Fibroblast of peridontal ligament (primary cell): ENCODE measurements at regions not wholly inside any gene's neighbourhood (a gene's known extent, or its start where the extent isn't known, plus 50 kb on each side); places are given as distances from the start of the nearest gene placed in this dataset.
A peak's percentile ranks its signal among the peaks of the same experiment; 100 is the strongest.
"Not testable (repeated sequence)": the region's sequence is repeated elsewhere in the genome, so short reads cannot be mapped to it uniquely, and the experiment has no call there.

ENCODE experiments used
- DNase-seq: peaks from one replicate; pipeline ENCODE4 v3.0.0-alpha.2; 2010; ENCODE audit errors: extremely low read depth

- no peak for DNase-seq
Measured at GRCh38 chr4:173475751-173476150, 54.3 kb downstream of the HAND2 start.

- DNase-seq: no peak
Measured at GRCh38 chr4:173469622-173470021, 60.4 kb downstream of the HAND2 start.

- no peak for DNase-seq
Measured at GRCh38 chr4:173468314-173468713, 61.7 kb downstream of the HAND2 start.

- no peak for DNase-seq
Measured at GRCh38 chr4:173466101-173466500, 63.9 kb downstream of the HAND2 start.

GRCh38 chr4:173464481-173464880 lies 65.5 kb downstream of the HAND2 start:
- no peak for DNase-seq

GRCh38 chr4:173463816-173464215 lies 64.9 kb upstream of the SCRG1 start:
- peak; percentile 32 for DNase-seq

- no peak for DNase-seq
Measured at GRCh38 chr4:173461170-173461569, 62.3 kb upstream of the SCRG1 start.

GRCh38 chr4:173459857-173460256 lies 60.9 kb upstream of the SCRG1 start:
- no peak for DNase-seq

GRCh38 chr4:173457893-173458292 lies 59.0 kb upstream of the SCRG1 start:
- no peak for DNase-seq

GRCh38 chr4:173451435-173451834 lies 52.5 kb upstream of the SCRG1 start:
- not testable (repeated sequence) for DNase-seq

GRCh38 chr4:173450281-173450680 lies 51.4 kb upstream of the SCRG1 start:
- DNase-seq: no peak

- DNase-seq: no peak
Measured at GRCh38 chr4:173449380-173449717, 50.4 kb upstream of the SCRG1 start.

GRCh38 chr4:173448608-173449379 lies 49.9 kb upstream of the SCRG1 start:
- DNase-seq: peak; percentile 83
